D721Med (cell line): ENCODE measurements at regions not wholly inside any gene's neighbourhood (a gene's known extent, or its start where the extent isn't known, plus 50 kb on each side); places are given as distances from the start of the nearest gene placed in this dataset.

Source experiments
- DNase-seq: peaks from one replicate; pipeline ENCODE4 v3.0.0; 2011; ENCODE audit warnings: low spot score; ENCODE audit not compliant: insufficient read length
- FAIRE-seq: peaks from 2 replicates; lab custom pipeline; 2011; peaks lifted over from hg19 to GRCh38; lab: Jason Lieb, UNC
- CTCF ChIP-seq: IDR thresholded peaks from 2 replicates; pipeline ENCODE4 v1.5.1; 2012; ENCODE audit warnings: mild to moderate bottlenecking, control low read depth; ENCODE audit not compliant: insufficient read depth; ENCODE audit errors: missing control alignments

- no peak for FAIRE-seq
- no peak for TF ChIP-seq CTCF
- DNase-seq = no peak
Observed at GRCh38 chr2:83067947-83068346, 1391.1 kb downstream of the SUCLG1 start.

- FAIRE-seq = no peak
- no peak for DNase-seq
- no peak for TF ChIP-seq CTCF
Observed at GRCh38 chr2:83063933-83064332, 1395.1 kb downstream of the SUCLG1 start.

GRCh38 chr2:83063511-83063910 lies 1395.6 kb downstream of the SUCLG1 start:
- no peak for TF ChIP-seq CTCF
- FAIRE-seq = no peak

GRCh38 chr2:83058683-83059082 lies 1400.4 kb downstream of the SUCLG1 start:
- DNase-seq = no peak
- TF ChIP-seq CTCF = no peak

More at GRCh38 chr2:83063511-83063910, 1395.6 kb downstream of the SUCLG1 start:
- no peak for DNase-seq

GRCh38 chr2:83055376-83056010 lies 1403.6 kb downstream of the SUCLG1 start:
- TF ChIP-seq CTCF = no peak
- FAIRE-seq (no peak), DNase-seq (no peak)

More at GRCh38 chr2:83058683-83059082, 1400.4 kb downstream of the SUCLG1 start:
- FAIRE-seq = no peak

GRCh38 chr2:83054751-83055150 lies 1404.3 kb downstream of the SUCLG1 start:
- no peak for FAIRE-seq
- DNase-seq = no peak
- TF ChIP-seq CTCF = no peak

GRCh38 chr2:83051538-83052170 lies 1407.4 kb downstream of the SUCLG1 start:
- no peak for DNase-seq
- no peak for TF ChIP-seq CTCF
- FAIRE-seq = no peak
